ENCODE measurements at regions not wholly inside any gene's neighbourhood (a gene's known extent, or its start where the extent isn't known, plus 50 kb on each side); places are given as distances from the start of the nearest gene placed in this dataset.

- no peak for TF ChIP-seq EZH2 (IDR thresholded peaks at IDR 0.05; ENCODE audit: borderline replicate concordance, low read length)
- TF ChIP-seq CTCF (IDR thresholded peaks at IDR 0.05; ENCODE audit: low read length) = no peak
- Histone ChIP-seq H4K20me1 (ENCODE audit: insufficient read depth, low read length) (no peaks in the 10 kb centered on the region), H2AFZ (ENCODE audit: low read length) (no peak overlapping the region), H3K4me2 (ENCODE audit: low read length) (no peak overlapping the region), H3K79me2 (ENCODE audit: insufficient read depth, low read length) (no peaks in the 10 kb centered on the region), H3K27me3 (ENCODE audit: insufficient read depth, low read length) (no peaks in the 10 kb centered on the region), H3F3A (ENCODE audit: insufficient read depth, low read length) (no peaks in the 10 kb centered on the region), H3K27ac (ENCODE audit: low read depth, low read length, poor library complexity, severe bottlenecking) (no peak overlapping the region), H3K9ac (ENCODE audit: low read length) (no peak overlapping the region), H3K36me3 (ENCODE audit: insufficient read depth, low read length) (no peaks in the 10 kb centered on the region), H3K4me3 (ENCODE audit: low read depth, low read length, poor library complexity, severe bottlenecking) (no peak overlapping the region), H3K9me3 (ENCODE audit: low read length) (no peaks in the 10 kb centered on the region), H3K9me2 (ENCODE audit: low read depth, low read length) (no peaks in the 10 kb centered on the region), H3K4me1 (ENCODE audit: insufficient read depth, low read length, severe bottlenecking) (no peaks in the 10 kb centered on the region)
Measured at GRCh38 chr1:83090195-83090594, 908.7 kb downstream of the TTLL7 start.

- Histone ChIP-seq H3K27me3 (ENCODE audit: insufficient read depth, low read length) (no peaks in the 10 kb centered on the region), H3K27ac (ENCODE audit: low read depth, low read length, poor library complexity, severe bottlenecking) (no peak overlapping the region), H2AFZ (ENCODE audit: low read length) (no peak overlapping the region), H3F3A (ENCODE audit: insufficient read depth, low read length) (no peaks in the 10 kb centered on the region), H3K9ac (ENCODE audit: low read length) (no peak overlapping the region), H3K4me3 (ENCODE audit: low read depth, low read length, poor library complexity, severe bottlenecking) (no peak overlapping the region), H3K79me2 (ENCODE audit: insufficient read depth, low read length) (no peaks in the 10 kb centered on the region), H3K4me1 (ENCODE audit: insufficient read depth, low read length, severe bottlenecking) (no peaks in the 10 kb centered on the region), H4K20me1 (ENCODE audit: insufficient read depth, low read length) (no peaks in the 10 kb centered on the region), H3K9me2 (ENCODE audit: low read depth, low read length) (no peaks in the 10 kb centered on the region), H3K4me2 (ENCODE audit: low read length) (no peak overlapping the region), H3K36me3 (ENCODE audit: insufficient read depth, low read length) (no peaks in the 10 kb centered on the region), H3K9me3 (ENCODE audit: low read length) (no peaks in the 10 kb centered on the region)
- no peak for TF ChIP-seq EZH2 (IDR thresholded peaks at IDR 0.05; ENCODE audit: borderline replicate concordance, low read length)
- no peak for TF ChIP-seq CTCF (IDR thresholded peaks at IDR 0.05; ENCODE audit: low read length)
Measured at GRCh38 chr1:83087851-83088250, 911.1 kb downstream of the TTLL7 start.

GRCh38 chr1:83086986-83087512 is 911.9 kb downstream of the TTLL7 start:
- no peak overlapping the region for H3K4me3 ChIP-seq (ENCODE audit: low read depth, low read length, poor library complexity, severe bottlenecking)
- H3K27ac ChIP-seq (ENCODE audit: low read depth, low read length, poor library complexity, severe bottlenecking) = no peak overlapping the region
- H4K20me1 ChIP-seq (ENCODE audit: insufficient read depth, low read length) = no peaks in the 10 kb centered on the region
- no peak overlapping the region for H2AFZ ChIP-seq (ENCODE audit: low read length)
- H3K27me3 ChIP-seq (ENCODE audit: insufficient read depth, low read length) = no peaks in the 10 kb centered on the region
- H3K79me2 ChIP-seq (ENCODE audit: insufficient read depth, low read length) = no peaks in the 10 kb centered on the region
- no peaks in the 10 kb centered on the region for H3F3A ChIP-seq (ENCODE audit: insufficient read depth, low read length)
- no peaks in the 10 kb centered on the region for H3K9me2 ChIP-seq (ENCODE audit: low read depth, low read length)
- no peaks in the 10 kb centered on the region for H3K4me1 ChIP-seq (ENCODE audit: insufficient read depth, low read length, severe bottlenecking)
- TF ChIP-seq EZH2 (IDR thresholded peaks at IDR 0.05; ENCODE audit: borderline replicate concordance, low read length) (no peak), CTCF (IDR thresholded peaks at IDR 0.05; ENCODE audit: low read length) (no peak)
- no peaks in the 10 kb centered on the region for H3K9me3 ChIP-seq (ENCODE audit: low read length)
- H3K4me2 ChIP-seq (ENCODE audit: low read length) = no peak overlapping the region
- no peak overlapping the region for H3K9ac ChIP-seq (ENCODE audit: low read length)
- H3K36me3 ChIP-seq (ENCODE audit: insufficient read depth, low read length) = no peaks in the 10 kb centered on the region
